Fibroblast of skin of abdomen (primary cell): ENCODE measurements at regions not wholly inside any gene's neighbourhood (a gene's known extent, or its start where the extent isn't known, plus 50 kb on each side); places are given as distances from the start of the nearest gene placed in this dataset.

Experiments used
- DNase-seq: peaks from one replicate; pipeline ENCODE4 v3.0.0-alpha.2; 2013

DNA sequence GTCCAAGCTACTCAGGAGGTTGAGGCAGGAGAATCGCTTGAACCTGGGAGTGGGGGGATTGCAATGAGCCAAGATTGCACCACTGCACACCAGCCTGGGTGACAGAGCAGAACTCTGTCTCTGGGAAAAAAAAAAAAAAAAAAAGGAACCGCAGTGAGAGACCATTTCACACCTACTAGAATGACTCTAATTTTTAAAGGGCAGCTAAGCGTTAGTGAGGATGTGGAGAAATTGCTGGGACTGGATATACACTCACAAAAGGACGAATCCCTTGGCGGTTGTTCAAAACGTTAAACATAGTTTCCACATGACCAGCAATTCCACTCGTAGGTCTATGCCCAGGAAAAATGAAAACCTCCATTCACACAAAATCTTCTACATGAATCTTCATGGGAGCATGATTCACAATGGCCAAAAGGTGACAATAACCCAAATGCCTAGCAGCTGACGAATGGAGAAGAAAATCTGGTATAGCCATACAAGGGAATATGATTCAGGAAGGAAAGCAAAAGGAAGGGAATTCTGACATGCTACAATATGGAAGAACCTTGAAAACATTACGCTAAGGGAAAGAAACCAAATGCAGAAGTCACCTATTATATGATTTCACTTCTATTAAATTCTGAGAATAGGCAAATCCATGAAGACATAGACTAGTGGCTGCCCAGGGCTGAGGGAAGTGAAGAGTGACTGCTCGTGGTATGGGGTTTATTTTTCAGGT lies 127.0 kb downstream of the CHSY1 start:
- peak; percentile 93 for DNase-seq

DNA sequence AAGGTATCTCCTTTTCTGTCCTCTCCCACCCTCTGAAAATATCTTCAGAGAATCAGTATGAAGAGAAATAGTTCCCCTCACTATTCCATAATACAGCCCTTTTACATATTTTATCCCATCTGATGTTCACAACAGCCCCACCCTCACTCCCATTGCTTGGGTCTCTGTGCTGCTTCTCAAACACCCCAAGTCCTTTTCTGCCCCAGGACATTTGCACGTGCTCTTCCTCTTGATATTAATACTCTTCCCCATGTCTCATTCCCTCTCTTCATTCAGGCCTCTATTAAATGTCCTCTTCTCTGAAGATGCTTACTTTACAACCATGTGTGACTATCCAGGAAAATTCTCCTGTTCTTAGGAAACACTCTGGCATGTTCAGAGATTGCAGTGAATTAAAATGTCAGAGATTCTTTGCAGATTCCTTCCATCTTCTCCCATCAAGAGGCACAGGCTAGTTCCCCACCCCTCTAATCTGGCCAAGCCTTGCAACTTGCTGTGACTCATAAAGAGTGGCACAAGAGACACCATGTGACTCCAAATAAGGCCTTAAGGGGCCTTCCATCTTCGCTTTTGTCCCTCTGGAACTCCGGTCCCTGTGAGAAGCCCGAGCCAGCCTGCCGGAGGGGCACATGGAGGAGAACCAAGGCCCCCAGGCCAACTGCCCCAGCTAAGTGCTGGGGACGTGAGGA lies 128.5 kb downstream of the CHSY1 start:
- peak; percentile 46 for DNase-seq

DNA sequence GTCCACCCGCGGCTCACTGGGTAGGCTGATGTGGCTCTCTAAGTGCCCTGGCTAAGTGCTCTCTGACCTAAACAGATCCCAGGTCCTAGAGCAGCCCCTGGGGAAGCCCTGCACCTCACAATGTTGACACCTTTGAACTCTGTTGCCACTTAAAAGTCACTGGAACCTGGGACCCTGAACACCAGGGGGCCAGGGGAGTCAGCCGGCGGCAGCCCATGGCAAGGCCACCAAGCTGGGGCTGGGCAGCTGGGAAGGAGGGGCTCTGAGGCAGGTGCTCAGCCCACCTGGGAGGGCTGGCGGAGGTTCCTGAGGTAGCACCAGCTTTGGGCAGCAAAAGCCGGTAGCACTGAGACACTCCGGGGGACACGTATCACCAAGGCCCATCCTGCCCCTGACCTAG lies 129.0 kb downstream of the CHSY1 start:
- DNase-seq, result no peak

DNA sequence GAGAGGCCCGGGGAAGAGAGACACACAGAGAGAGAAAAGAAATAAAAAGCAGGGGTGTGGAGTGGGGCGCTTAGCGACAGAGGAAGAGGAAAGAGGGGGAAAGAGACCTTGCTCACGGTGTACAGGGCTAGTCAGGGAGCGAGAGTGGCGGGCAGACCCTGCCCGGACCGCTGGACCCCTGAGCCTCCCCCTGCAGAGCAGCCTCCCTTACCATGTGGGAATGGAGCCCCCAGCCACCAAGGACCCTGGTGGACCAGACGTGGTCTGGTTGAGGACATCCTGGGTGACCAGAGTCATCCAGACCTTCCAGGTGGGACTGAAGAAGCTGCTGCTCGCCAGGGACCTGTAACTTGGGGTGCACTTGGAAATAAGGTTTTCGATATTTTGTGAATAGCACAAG lies 129.6 kb downstream of the CHSY1 start:
- DNase-seq, result no peak

DNA sequence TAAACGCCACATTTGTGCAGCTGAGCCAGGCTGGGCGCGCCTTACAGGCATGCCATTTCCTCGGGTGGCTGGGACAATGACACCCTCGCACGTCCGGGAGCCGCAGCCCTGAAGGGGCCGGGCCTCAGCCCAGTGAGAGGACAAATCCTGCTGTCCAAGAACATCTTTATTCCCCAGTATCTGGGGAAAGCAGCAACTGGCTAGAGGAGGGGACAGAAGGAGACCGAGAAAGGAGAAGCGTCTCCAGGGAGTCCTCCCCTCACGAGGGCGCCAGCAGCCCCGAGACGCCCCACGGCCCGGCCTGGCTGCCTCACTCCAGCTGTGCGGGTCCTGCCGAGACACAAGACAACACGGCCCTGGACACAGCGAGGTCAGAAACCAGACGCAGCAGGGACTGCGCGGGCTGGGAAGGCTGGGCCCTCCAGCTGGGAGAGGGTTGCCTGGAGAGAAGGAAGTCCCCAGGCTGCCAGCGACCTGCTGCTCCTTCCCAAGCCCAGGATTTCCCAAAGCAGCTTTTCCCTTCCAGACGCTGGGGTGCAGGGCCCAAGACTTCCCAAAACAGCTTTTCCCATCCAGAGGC lies 130.2 kb downstream of the CHSY1 start:
- DNase-seq, result peak; percentile 65

DNA sequence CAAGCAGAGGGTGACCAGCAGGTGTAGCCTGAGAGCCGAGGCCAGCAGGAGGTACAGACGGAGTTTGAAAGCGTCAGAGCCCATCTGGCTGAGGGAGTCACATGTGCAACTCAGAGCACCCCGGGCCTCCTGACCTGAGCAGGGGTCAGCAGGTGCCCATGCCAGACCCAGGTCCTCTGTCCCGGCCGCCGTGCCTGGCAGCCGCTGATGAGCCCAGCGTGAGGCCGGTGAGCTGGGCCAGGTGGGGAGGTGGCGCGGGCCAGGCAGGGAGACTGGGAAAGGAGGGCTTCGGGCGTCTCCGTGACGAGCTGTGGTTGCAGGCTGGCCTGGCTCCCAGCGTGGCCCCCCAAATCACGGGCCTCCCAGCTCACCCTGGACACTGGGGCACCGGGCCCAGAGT lies 130.9 kb downstream of the CHSY1 start:
- DNase-seq, result no peak

DNA sequence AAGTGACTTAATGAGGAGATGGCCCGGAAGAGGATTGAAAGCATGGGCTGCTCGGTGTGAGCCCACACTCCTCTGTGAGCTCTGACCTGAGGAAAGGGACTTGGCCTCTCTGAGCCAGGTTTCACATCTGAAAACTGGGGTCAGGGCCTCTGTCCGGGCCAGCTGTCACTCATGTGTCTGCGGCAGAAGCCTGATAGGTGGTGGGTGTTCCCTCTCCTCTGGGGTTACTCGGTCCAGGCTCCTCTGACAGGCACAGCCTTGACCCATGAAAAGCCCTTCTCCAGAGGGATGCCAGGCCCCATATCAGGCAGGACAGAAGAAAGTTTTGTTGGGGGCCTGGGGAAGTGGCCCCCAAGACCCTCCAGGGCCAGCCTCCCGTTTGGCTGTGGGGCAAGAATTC lies 131.4 kb downstream of the CHSY1 start:
- DNase-seq, result no peak
